ENCODE measurements at regions not wholly inside any gene's neighbourhood (a gene's known extent, or its start where the extent isn't known, plus 50 kb on each side); places are given as distances from the start of the nearest gene placed in this dataset.
"Not testable (repeated sequence)": the region's sequence is repeated elsewhere in the genome, so short reads cannot be mapped to it uniquely, and the experiment has no call there.

DNA sequence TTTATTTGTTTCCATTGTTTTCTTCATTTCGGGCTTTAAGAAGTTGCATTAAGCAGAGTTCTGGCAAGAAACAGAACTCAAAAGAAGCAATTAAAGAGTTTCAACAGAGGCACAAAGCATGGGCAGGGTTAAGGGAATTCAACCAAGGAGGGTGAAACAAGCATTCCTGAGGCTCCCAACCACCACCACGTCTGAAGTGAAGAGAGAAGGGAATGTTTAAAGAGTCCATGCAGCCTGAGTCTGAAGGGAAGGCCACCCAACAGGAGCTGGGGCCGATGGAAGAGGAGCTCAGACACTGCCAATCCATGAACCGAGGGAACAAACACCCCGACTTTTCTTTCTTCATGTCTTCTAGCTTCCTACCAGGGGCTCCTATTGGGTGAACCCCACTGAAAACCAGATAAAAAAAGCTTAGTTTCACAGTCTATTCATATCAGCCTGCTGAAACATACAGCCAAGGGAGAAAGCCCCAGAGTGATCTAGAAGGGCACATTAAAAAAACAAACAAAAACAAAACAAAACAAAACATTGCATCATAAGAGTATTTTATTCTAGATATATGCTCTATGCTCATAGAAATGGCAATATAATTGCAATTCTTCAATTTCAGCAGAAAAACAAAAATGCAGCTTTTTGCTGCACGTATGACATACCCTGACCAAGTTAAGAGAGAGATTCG lies 592.1 kb downstream of the TTLL7 start:
- DNase-seq (ENCODE audit: low read depth in 1 of 2, low spot score in 1 of 2): not testable (repeated sequence)

DNA sequence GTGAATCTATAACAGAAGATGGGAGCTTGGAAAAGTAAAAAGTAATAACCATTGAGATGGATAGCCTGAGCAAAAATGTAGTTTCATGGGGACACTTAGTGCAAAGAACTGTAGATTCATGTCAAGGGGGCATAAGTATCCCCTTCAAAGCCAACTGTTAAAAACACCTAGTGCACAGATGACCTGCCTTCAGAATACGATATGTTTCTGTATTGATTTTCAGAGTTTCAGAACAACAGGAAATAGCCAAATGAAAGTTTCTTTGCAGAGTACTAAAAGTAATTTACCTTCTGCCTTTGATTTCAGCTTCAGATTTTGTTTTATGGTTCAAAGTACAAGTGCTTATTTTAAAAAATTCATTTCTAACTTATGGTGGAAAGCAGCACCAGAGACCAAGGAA lies 593.1 kb downstream of the TTLL7 start:
- DNase-seq (ENCODE audit: low read depth in 1 of 2, low spot score in 1 of 2): not testable (repeated sequence)

DNA sequence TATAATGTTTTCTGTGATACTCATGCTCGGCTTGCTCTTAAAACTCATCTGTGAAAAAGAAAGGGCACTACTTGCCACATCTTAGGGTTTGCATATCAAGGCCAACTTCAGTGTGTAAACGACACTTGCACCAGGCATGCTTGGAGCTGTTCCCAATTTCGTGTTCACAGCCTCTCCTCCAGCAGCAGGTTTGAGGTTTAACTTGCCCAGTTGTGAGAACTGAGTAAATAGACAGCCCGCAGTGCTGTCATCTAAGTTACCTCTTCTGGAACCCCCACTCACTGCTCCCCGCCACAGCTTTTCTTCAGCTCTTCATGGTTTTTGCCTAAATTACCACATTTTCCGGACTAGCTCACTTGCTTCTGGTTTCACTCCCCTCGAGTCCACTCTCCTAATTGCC lies 595.4 kb downstream of the TTLL7 start:
- DNase-seq (ENCODE audit: low read depth in 1 of 2, low spot score in 1 of 2): not testable (repeated sequence)

DNA sequence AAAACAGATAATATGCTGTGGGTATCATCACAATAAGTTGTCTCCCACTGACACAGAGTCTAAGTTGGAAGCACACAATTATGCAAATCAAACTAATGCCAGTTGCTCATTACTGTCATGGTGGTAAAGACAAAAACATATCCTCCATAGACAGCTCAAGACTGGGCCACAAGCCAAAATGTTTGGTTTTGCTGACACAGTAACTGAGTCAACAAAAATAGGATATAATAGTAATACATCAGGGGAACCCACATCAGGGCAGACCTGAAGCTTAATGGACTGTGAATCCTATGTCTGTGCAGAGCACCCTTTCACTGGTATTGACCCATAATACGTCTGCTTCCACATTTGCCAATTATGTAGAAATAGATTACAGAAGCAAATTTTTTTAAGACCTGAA lies 597.8 kb downstream of the TTLL7 start:
- DNase-seq (ENCODE audit: low read depth in 1 of 2, low spot score in 1 of 2): not testable (repeated sequence)

DNA sequence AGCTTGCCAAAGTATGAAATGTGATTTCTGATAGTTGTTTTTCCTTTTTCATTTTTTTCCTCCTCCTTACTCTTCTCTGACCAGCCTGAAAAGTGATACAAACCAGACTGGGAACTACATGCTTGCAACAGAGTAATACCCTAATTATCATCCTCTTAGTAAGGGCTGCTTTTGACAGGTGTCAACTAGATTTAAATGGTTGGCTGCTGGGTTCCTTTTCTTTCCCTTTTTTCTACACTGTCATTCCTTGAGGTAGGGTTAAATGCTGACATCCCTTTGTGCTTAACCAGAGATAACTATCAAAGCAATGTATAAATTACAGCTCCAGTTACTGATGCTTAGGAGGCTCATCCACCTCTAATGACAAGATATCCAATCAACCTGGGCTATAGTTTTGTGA lies 598.8 kb downstream of the TTLL7 start:
- DNase-seq (ENCODE audit: low read depth in 1 of 2, low spot score in 1 of 2): not testable (repeated sequence)

DNA sequence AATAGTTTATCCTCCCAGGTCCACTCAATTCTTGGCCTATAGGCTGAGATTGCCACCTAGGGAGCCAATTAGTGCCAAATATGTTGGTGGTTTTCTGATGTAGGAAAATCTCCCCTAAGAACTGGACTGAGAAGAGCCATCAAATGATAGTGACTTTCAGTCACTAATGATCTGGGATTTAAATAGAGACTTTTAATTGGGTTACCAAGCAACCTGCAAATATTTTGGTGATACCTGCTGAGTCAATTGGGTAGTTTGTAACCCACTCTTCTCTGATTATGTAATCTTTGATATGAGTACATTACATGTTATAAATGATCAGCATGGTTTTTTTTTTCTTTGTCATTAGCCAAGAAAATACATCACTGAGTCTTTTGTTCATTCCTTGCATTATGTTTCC lies 600.8 kb downstream of the TTLL7 start:
- not testable (repeated sequence) for DNase-seq (ENCODE audit: low read depth in 1 of 2, low spot score in 1 of 2)

DNA sequence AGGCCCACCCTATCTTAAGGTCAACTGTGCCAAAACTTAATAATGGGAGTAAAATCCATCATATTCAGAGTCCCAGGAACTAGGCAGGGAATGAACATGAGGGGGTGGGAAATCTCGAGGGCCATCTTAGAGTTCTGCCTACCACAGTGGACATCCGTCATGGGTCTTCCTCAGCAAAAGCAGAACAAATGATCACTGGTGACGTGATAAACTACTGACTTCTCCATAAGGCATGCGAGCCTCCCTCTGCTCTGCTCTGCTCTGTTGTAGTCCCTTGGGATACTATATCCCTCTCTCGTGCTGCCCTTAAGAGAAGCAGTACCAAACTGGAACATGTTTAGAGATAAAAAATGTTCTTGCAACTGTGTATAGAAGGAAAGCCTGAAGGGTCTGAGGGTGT lies 603.8 kb downstream of the TTLL7 start:
- DNase-seq (ENCODE audit: low read depth in 1 of 2, low spot score in 1 of 2): not testable (repeated sequence)

DNA sequence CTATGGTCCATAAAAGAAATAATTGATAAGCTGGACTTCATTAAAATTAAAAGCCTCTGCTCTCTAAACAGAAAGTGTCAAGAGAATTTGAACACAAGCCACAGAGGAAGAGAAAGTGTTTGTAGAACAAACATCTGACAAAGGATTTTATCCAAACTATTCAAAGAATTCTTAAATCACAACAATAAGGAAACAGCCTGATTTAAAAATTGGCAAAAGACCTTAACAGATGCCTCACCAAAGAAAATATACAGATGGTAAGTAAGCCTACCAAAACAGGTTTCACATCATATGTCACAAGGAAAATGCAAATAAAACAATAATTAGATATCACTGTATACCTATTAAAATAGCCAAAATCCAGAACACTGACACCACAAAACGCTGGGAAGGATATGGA lies 612.0 kb downstream of the TTLL7 start:
- DNase-seq (ENCODE audit: low read depth in 1 of 2, low spot score in 1 of 2): not testable (repeated sequence)

DNA sequence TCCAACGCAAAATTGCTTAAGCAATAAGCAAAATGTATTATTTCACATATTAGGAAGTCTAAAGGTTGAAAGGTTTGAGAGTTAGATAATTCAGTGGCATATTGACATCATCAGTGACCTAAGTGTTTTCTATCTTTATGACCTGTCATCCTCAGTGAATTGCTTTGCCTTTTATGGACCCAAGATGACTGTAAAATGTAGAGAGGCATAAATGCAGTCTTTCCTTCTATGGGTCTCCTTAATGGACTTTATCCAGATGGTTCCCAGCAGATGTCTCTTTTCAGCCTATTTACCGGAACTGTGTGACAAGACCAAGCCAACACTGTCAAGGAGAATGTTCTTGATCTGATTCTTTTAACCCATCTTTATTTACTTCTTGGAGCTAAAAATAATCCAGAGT lies 615.8 kb downstream of the TTLL7 start:
- not testable (repeated sequence) for DNase-seq (ENCODE audit: low read depth in 1 of 2, low spot score in 1 of 2)

DNA sequence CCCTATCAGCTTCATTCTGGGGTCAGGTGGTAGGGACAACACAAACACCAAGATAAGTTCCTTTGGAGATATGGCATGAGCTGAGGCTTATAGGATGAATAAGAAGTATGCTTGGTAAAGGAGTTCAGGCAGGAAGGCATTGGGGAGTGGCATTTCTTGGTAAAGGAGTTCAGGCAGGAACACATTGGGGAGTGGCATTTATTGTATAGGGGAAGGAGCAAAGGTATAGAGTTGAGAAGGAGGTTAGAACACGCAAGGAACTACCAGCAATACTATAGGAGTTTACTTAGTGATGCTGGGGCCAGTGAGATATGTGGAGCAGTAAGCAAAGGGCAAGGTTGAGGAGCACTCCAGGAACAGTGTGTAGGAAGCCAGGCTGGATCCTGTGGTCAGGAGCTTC lies 625.9 kb downstream of the TTLL7 start:
- not testable (repeated sequence) for DNase-seq (ENCODE audit: low read depth in 1 of 2, low spot score in 1 of 2)

DNA sequence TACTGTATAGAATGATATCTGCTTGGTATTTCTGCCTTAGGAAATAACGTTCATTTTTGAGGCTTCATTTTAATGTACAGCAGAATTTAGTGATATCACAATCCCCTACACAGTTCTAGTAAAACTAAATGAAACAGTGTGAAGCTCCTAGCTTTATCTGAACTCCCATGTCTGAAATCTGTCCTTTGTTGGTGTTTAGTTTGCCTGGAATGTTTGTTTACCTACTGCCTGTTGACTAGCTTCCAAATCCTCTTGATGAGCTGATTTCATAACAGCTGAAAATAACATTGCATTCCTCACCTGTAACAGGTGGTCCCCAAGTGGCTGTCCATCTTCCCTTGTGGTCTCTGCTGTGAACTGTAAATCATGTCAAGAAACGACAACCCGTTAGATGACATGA lies 629.1 kb downstream of the TTLL7 start:
- DNase-seq (ENCODE audit: low read depth in 1 of 2, low spot score in 1 of 2): not testable (repeated sequence)

DNA sequence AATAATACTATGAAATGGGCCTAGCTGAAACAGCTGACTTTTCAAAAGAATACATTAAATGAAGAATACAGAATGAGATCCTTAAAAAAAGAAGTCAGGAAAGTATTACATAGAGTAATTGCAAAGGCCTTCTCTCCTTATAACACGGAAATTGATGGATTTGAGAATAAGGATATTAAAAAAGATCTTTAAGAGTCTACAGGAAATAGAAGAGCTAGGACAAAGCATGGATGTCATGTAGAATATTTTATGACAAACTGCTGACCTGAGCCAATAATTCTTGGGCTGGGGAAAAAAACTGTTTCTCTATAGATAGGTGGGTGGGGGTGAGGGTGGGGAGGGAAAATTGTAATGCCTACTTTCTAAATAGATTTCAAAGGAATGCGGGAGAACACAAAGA lies 633.6 kb downstream of the TTLL7 start:
- not testable (repeated sequence) for DNase-seq (ENCODE audit: low read depth in 1 of 2, low spot score in 1 of 2)

DNA sequence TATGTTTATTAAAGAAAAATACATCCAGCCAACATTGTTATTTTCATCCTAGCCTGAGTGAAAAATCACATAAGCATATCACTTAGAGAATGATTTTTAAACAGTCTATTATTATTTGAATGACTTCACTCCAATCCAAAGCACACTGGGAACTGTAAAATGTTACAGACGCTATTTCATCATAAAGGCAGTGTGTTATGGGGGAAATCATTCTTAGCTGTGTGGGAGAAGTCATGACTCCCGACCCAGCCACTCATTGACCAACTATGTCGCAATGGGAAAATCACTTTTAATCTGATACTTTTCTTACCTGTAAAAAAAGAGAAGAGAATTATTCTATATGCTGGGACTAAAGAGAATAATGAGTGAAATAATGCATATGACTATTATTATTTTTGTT lies 653.6 kb downstream of the TTLL7 start:
- DNase-seq (ENCODE audit: low read depth in 1 of 2, low spot score in 1 of 2): not testable (repeated sequence)

DNA sequence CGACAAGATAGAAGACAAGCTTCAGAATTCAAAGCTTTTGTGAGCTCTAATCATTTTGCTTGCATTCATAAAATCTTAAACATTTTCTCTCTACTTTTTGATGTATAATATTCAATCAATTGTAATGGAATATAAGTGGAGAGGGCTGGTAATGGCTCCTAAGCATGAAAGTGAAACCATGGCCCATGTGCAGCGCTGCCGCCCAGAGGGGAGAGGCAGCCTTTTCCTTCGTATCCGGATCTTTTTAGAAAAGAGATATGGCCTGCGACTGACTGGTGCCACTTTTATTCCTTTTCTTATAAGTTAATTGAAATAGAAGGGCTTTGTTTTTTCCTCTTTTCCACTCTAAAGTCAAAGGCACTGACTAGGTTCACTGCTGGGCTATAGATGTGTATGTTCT lies 655.2 kb downstream of the TTLL7 start:
- not testable (repeated sequence) for DNase-seq (ENCODE audit: low read depth in 1 of 2, low spot score in 1 of 2)

DNA sequence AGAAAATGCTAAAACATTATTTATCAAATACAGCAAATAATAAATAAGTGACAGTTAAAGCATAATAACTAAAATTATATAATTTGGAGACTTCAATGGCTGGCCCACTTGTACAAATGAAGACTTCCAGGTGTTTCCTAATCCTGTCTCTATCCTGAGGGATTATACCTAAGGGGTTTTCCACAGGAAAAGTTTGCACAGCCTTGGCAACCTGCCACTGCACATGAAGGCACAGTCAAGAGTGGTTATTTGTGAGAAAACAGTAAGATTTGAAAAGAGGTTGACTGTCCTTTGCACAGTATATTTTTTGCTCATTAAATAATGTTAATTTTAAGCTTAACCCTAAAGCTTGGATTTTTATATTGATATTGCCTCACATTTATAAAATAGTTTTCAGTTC lies 655.9 kb downstream of the TTLL7 start:
- not testable (repeated sequence) for DNase-seq (ENCODE audit: low read depth in 1 of 2, low spot score in 1 of 2)

DNA sequence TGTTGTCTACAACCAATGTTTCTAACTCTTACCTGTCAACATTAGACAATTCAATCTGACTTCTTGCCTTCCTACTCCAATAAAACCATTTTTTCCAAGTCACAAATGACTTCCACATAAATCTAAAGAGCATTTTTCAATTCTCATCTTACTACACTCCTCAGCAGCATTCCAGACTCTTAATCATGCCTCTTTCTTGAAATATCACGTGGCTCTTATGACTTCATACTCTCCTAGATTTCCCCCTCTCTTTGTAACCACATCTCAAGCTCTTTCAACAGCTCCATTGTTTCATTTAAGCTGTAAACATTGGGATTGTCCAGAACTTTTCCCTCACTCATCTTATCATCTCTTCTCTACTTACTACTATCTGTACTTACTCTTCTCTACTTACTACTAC lies 666.6 kb downstream of the TTLL7 start:
- not testable (repeated sequence) for DNase-seq (ENCODE audit: low read depth in 1 of 2, low spot score in 1 of 2)

DNA sequence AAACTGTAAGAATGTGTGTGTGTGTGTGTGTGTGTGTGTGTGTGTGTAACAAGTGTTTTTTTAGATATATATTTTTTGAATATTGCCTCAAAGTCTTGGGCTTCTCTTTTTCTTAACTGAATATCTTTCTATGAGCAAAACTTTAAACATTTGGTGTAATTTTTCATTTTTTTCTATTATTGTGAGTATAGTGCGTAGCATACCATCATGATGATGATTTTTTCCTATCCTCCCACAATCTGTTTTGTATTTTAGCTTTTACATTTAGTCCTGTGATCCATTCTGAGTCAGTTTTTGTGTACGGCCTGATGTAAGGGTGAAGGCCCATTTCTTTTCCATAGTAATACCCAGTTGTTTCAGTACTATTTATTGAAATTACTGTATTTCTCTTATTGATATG lies 680.6 kb downstream of the TTLL7 start:
- DNase-seq (ENCODE audit: low read depth in 1 of 2, low spot score in 1 of 2): no peak

DNA sequence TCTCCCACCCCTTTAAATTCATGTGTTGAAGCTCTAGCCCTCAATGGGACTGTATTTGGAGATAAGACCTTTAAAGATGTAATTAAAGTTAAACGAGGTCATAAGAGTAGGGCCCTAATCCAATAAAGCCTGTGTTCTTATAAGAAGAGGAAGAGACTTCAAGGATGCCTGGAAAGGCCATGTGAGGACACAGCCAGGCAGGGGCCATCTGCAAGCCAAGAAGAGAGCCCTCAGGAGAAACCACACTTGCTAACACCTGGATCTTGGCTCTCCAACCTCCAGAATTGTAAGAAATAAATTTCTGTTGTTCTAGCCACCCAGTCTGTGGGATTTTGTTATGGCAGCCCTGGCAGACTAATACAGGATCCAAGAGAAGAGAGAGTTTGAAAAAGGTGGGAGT lies 683.5 kb downstream of the TTLL7 start:
- DNase-seq (ENCODE audit: low read depth in 1 of 2, low spot score in 1 of 2): not testable (repeated sequence)

DNA sequence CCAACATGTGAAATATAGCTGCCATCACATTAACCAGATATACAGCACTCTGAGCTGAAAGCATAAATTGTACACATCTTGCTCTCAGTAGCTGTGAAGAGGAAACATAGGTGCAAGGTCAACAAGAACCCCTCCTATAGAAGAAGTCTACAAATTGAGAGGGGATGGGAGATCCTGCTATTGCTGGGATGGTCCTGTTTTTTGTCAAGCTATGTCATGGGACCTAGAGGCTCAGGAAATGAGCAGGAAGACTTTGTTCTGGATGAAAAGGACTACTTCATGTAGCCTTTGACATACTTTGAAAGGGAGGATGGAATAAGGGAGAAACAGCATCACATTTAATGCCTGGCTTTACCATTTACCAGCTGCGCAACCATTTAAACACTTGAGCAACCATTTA lies 688.8 kb downstream of the TTLL7 start:
- not testable (repeated sequence) for DNase-seq (ENCODE audit: low read depth in 1 of 2, low spot score in 1 of 2)

DNA sequence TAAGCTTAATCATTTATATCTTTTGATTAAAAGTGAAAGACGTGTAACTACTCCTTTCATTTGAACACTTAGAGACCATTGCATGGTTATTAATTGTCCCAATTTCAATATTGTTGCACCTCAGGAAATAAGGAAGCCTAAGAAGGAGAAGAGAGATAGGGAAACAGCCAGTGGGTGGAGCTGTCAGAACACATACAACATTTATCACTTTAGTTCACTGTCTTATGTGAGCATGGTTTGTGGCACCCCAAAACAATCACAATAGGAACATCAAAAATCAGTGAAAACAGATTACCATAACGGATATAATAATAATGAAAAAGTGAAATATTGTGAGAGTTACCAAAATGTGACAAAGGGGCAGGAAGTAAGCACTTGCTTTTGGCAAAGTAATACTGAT lies 689.9 kb downstream of the TTLL7 start:
- not testable (repeated sequence) for DNase-seq (ENCODE audit: low read depth in 1 of 2, low spot score in 1 of 2)

DNA sequence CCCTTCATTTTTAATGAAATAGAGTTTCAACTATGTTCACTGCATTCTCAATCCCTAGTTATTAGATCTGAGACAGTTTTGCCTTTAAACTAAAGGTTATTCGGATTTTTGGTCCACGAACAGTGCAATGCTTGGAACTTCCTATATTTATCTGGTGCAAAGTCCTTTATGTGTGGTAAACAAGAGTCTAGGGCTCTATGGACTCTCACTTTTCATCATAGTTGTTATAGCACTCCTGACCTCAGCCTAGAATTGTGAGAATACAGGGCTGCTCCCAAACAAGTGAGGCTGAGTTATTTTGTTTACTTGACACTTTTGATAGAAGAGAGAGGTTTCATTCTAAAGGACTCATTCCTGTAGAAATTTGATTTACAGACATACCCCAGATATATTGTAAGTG lies 692.1 kb downstream of the TTLL7 start:
- not testable (repeated sequence) for DNase-seq (ENCODE audit: low read depth in 1 of 2, low spot score in 1 of 2)

DNA sequence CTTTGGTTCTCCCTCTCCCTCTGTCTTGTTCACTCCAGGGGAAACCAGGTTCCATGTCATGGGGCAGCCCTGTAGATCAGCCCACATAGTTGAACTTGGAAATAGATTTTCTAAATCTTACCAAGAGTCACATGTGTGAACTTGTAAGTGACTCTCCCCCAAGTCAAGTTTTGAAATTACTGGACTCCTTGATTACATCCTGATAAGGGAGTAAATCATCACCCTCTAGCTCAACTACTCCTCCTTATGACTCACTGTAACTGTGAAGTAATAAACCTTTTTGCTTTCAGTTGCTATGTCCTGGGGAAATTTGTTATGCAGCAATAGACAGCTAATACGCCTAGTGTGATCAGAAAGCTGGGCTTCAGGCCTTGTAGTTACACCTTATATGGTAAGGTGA lies 703.3 kb downstream of the TTLL7 start:
- not testable (repeated sequence) for DNase-seq (ENCODE audit: low read depth in 1 of 2, low spot score in 1 of 2)

DNA sequence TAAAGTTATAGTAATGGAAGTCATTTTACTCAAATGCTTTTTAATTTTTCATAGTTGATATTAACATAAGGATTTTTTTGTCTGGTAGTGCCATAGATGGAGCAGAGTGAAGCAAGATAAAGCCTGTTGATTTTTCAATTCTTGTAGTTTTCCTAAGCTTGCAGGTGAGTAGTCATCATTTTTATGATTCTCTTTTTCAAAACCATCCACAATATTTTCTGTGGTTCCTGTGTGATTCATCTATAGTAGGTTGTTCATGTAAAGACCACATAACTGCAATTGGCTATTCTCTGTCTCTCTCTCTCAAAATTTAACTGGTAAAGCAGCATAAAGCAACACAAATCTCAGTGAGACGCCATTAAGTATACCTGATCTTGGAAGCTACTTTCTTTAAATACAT lies 711.5 kb downstream of the TTLL7 start:
- DNase-seq (ENCODE audit: low read depth in 1 of 2, low spot score in 1 of 2): not testable (repeated sequence)

All from activated CD4-positive, alpha-beta T cell treated with anti-CD3 and anti-CD28 coated beads, Interleukin-2, amount 50 U/mL, for 24 hours (primary cell).